T-helper 2 cell treated with Interferon-gamma antibody and Interleukin-4, amounts not matched to agents 100 ng/mL and 5 ng/mL, for 36 hours (primary cell): ENCODE measurements at regions not wholly inside any gene's neighbourhood (a gene's known extent, or its start where the extent isn't known, plus 50 kb on each side); places are given as distances from the start of the nearest gene placed in this dataset.

Source experiments
- intact Hi-C: fragments of 100-400 bp; cut with micrococcal nuclease; formaldehyde crosslinking; loops from one replicate; pipeline ENCODE4 v1.15.1; 2023

GRCh38 chr4:27828843-27829242 lies 968.2 kb downstream of the STIM2 start:
- intact Hi-C loops: no loop called here

- intact Hi-C loops: no loop called here
These were observed 969.6 kb downstream of the STIM2 start for GRCh38 chr4:27830251-27830650.

GRCh38 chr4:27835851-27836250 lies 975.2 kb downstream of the STIM2 start:
- intact Hi-C loops: no loop called here

- intact Hi-C loops: no loop called here
These were observed 975.9 kb downstream of the STIM2 start for GRCh38 chr4:27836523-27836922.

- intact Hi-C loops: no loop called here
These were observed 983.1 kb downstream of the STIM2 start for GRCh38 chr4:27843776-27844175.

GRCh38 chr4:27844376-27844775 lies 983.7 kb downstream of the STIM2 start:
- intact Hi-C loops: no loop called here

- intact Hi-C loops: no loop called here
These were observed 986.3 kb downstream of the STIM2 start for GRCh38 chr4:27846951-27847350.

- intact Hi-C loops: no loop called here
These were observed 1000.7 kb downstream of the STIM2 start for GRCh38 chr4:27861381-27861787.

GRCh38 chr4:27861802-27862201 lies 1001.2 kb downstream of the STIM2 start:
- intact Hi-C loops: no loop called here

- intact Hi-C loops: no loop called here
These were observed 1013.0 kb downstream of the STIM2 start for GRCh38 chr4:27873596-27873995.

GRCh38 chr4:27881705-27882104 lies 1021.1 kb downstream of the STIM2 start:
- intact Hi-C loops: no loop called here

GRCh38 chr4:27886120-27886519 lies 1025.5 kb downstream of the STIM2 start:
- intact Hi-C loops: no loop called here

- intact Hi-C loops: no loop called here
These were observed 1027.0 kb downstream of the STIM2 start for GRCh38 chr4:27887646-27888045.

GRCh38 chr4:27888505-27888904 lies 1027.9 kb downstream of the STIM2 start:
- intact Hi-C loops: no loop called here

GRCh38 chr4:27894951-27895350 lies 1034.3 kb downstream of the STIM2 start:
- intact Hi-C loops: no loop called here

- intact Hi-C loops: no loop called here
These were observed 1047.7 kb downstream of the STIM2 start for GRCh38 chr4:27908356-27908755.

- intact Hi-C loops: no loop called here
These were observed 1049.6 kb downstream of the STIM2 start for GRCh38 chr4:27910227-27910626.

- intact Hi-C loops: no loop called here
These were observed 1050.4 kb downstream of the STIM2 start for GRCh38 chr4:27911047-27911446.

GRCh38 chr4:27913738-27914137 lies 1053.1 kb downstream of the STIM2 start:
- intact Hi-C loops: no loop called here

- intact Hi-C loops: no loop called here
These were observed 1055.2 kb downstream of the STIM2 start for GRCh38 chr4:27915822-27916221.

GRCh38 chr4:27916452-27917184 lies 1056.0 kb downstream of the STIM2 start:
- intact Hi-C loops: no loop called here

- intact Hi-C loops: no loop called here
These were observed 1056.7 kb downstream of the STIM2 start for GRCh38 chr4:27917381-27917780.

GRCh38 chr4:27921231-27921630 lies 1060.6 kb downstream of the STIM2 start:
- intact Hi-C loops: no loop called here
